Neuronal stem cell (in vitro differentiated cells): ENCODE measurements at regions not wholly inside any gene's neighbourhood (a gene's known extent, or its start where the extent isn't known, plus 50 kb on each side); places are given as distances from the start of the nearest gene placed in this dataset.

Experiments used
- DNase-seq: peaks from one replicate; pipeline ENCODE4 v3.0.0-alpha.2; 2013; ENCODE audit warnings: low spot score
- H2AFZ ChIP-seq: one replicate; pipeline ENCODE4 v1.6.1; 2013; ENCODE audit warnings: mild to moderate bottlenecking, low read length, inconsistent platforms
- H2AK5ac ChIP-seq: 2 replicates; pipeline ENCODE4 v1.6.1; 2013; ENCODE audit warnings: low read depth, mild to moderate bottlenecking, inconsistent platforms, low read length, moderate library complexity, mixed read lengths
- H2BK120ac ChIP-seq: 2 replicates; pipeline ENCODE4 v1.6.1; 2013; ENCODE audit warnings: low read depth, mild to moderate bottlenecking, inconsistent platforms, low read length, moderate library complexity, mixed read lengths
- H2BK12ac ChIP-seq: one replicate; pipeline ENCODE4 v1.6.1; 2013; ENCODE audit warnings: low read length, inconsistent platforms
- H2BK15ac ChIP-seq: 2 replicates; pipeline ENCODE4 v1.6.1; 2013; ENCODE audit warnings: mild to moderate bottlenecking, low read length, inconsistent platforms, mixed read lengths
- H2BK5ac ChIP-seq: one replicate; pipeline ENCODE4 v1.6.1; 2013; ENCODE audit warnings: inconsistent platforms, mild to moderate bottlenecking, low read length, moderate library complexity
- H3K14ac ChIP-seq: one replicate; pipeline ENCODE4 v1.6.1; 2013; ENCODE audit warnings: low read length, inconsistent platforms
- H3K18ac ChIP-seq: 2 replicates; pipeline ENCODE4 v1.6.1; 2013; ENCODE audit warnings: low read length, inconsistent platforms
- H3K23ac ChIP-seq: 2 replicates; pipeline ENCODE4 v1.6.1; 2013; ENCODE audit warnings: low read depth, mild to moderate bottlenecking, mixed read lengths, low read length, inconsistent platforms; ENCODE audit not compliant: poor library complexity
- H3K27ac ChIP-seq: replicated peaks from 3 replicates; pipeline ENCODE4 v1.5.1; 2013; ENCODE audit warnings: low read length, inconsistent platforms
- H3K27me3 ChIP-seq, 3 experiments: 2 replicates each; pipeline ENCODE4 v1.6.1; 2013; ENCODE audit warnings: low read length in 3 of 3, mild to moderate bottlenecking in 2 of 3, inconsistent platforms in 1 of 3, low read depth in 1 of 3, mixed read lengths in 1 of 3, moderate library complexity in 1 of 3; ENCODE audit not compliant: control insufficient read depth in 3 of 3, insufficient read depth in 3 of 3
- H3K36me3 ChIP-seq, 2 donors: replicated peaks in 1 of 2; 2 replicates each; pipeline ENCODE4 v1.6.1; 2013; ENCODE audit warnings: low read length in 2 of 2; ENCODE audit not compliant: control insufficient read depth in 2 of 2, insufficient read depth in 2 of 2
- H3K4ac ChIP-seq: 2 replicates; pipeline ENCODE4 v1.6.1; 2013; ENCODE audit warnings: inconsistent platforms, mild to moderate bottlenecking, low read length, moderate library complexity
- H3K4me1 ChIP-seq, 2 donors: 1 replicate in 1 of 2; 2 replicates in 1 of 2; pipeline ENCODE4 v1.6.1; 2013; ENCODE audit warnings: low read length in 2 of 2, low read depth in 1 of 2; ENCODE audit not compliant: control insufficient read depth in 2 of 2, insufficient read depth in 1 of 2
- H3K4me2 ChIP-seq: one replicate; pipeline ENCODE4 v1.6.1; 2013; ENCODE audit warnings: mild to moderate bottlenecking, low read length, inconsistent platforms; ENCODE audit not compliant: insufficient read depth, poor library complexity, severe bottlenecking
- H3K4me3 ChIP-seq, 2 donors: 2 replicates each; pipeline ENCODE4 v1.5.1; 2013; ENCODE audit warnings: low read length in 2 of 2, mild to moderate bottlenecking in 2 of 2, inconsistent platforms in 1 of 2, moderate library complexity in 1 of 2
- H3K79me1 ChIP-seq: one replicate; pipeline ENCODE4 v1.6.1; 2013; ENCODE audit warnings: low read depth, mild to moderate bottlenecking, inconsistent platforms, low read length, moderate library complexity
- H3K9ac ChIP-seq: one replicate; pipeline ENCODE4 v1.6.1; 2013; ENCODE audit warnings: mild to moderate bottlenecking, low read depth, low read length, inconsistent platforms; ENCODE audit not compliant: poor library complexity
- H3K9me3 ChIP-seq, 2 donors: replicated peaks in 1 of 2; 2 replicates each; pipeline versions ENCODE3 to v1.6.1; 2013; ENCODE audit warnings: low read length in 2 of 2, mild to moderate bottlenecking in 2 of 2, inconsistent platforms in 1 of 2, low read depth in 1 of 2, mixed read lengths in 1 of 2, moderate library complexity in 1 of 2; ENCODE audit not compliant: control insufficient read depth in 2 of 2, insufficient read depth in 1 of 2
- H4K8ac ChIP-seq: one replicate; pipeline ENCODE4 v1.6.1; 2013; ENCODE audit warnings: low read depth, mild to moderate bottlenecking, inconsistent platforms, low read length, moderate library complexity
- H4K91ac ChIP-seq: one replicate; pipeline ENCODE4 v1.6.1; 2013; ENCODE audit warnings: low read length, low read depth, mild to moderate bottlenecking, inconsistent platforms; ENCODE audit not compliant: poor library complexity
- WGBS, 2 donors: extraction: QIAGEN DNeasy Blood & Tissue Kit; methylation state at CpG; one replicate each; pipeline ENCODE4 v1.1.7; 2013; ENCODE audit warnings: missing lambda C conversion rate in 2 of 2, mixed read lengths in 1 of 2; ENCODE audit not compliant: insufficient read length in 2 of 2, insufficient replicate concordance in 1 of 2; ENCODE audit errors: extremely low coverage in 2 of 2; 5-methylcytosine and 5-hydroxymethylcytosine counted together

- WGBS, 2 donors, result no CpG with 5 or more reads among the region's 2 CpGs
- Histone ChIP-seq H2BK5ac (no peak overlapping the region), H3K4me3 (no peak overlapping the region), H3K23ac (no peak overlapping the region), H4K91ac (no peak overlapping the region), H3K9ac (no peak overlapping the region), H3K18ac (no peak overlapping the region), H3K4ac (no peak overlapping the region), H4K8ac (no peak overlapping the region), H2BK12ac (no peak overlapping the region), H2AK5ac (no peak overlapping the region), H2BK120ac (no peak overlapping the region), H3K14ac (no peak overlapping the region), H3K27ac (no peak overlapping the region), H3K79me1 (no peaks in the 10 kb centered on the region), H3K9me3 (no peaks in the 10 kb centered on the region), H3K4me2 (no peak overlapping the region), H2BK15ac (no peak overlapping the region), H3K4me1 (no peaks in the 10 kb centered on the region), H3K27me3 (peaks cover 0 to 4% (median 0%) of the 10 kb centered on the region in 3 experiments), H3K36me3 (no peaks in the 10 kb centered on the region), H2AFZ (no peak overlapping the region)
- no peak for DNase-seq
Observed at GRCh38 chr9:73011181-73011750, 58.4 kb upstream of the ALDH1A1 start.

GRCh38 chr9:73009649-73010288 is 56.9 kb upstream of the ALDH1A1 start:
- H3K27me3 ChIP-seq, result peaks cover 0 to 4% (median 0%) of the 10 kb centered on the region in 3 experiments
- no peak overlapping the region for H2BK15ac ChIP-seq
- H3K4ac ChIP-seq, result no peak overlapping the region
- no CpG with 5 or more reads among the region's 2 CpGs for WGBS, 2 donors
- H3K27ac ChIP-seq, result no peak overlapping the region
- H3K4me3 ChIP-seq, result no peak overlapping the region
- no peak overlapping the region for H2BK5ac ChIP-seq
- no peak overlapping the region for H4K91ac ChIP-seq
- H3K23ac ChIP-seq, result no peak overlapping the region
- no peak overlapping the region for H3K18ac ChIP-seq
- no peaks in the 10 kb centered on the region for H3K79me1 ChIP-seq
- no peaks in the 10 kb centered on the region for H3K4me1 ChIP-seq
- no peak overlapping the region for H3K9ac ChIP-seq
- no peak overlapping the region for H4K8ac ChIP-seq
- no peak overlapping the region for H3K4me2 ChIP-seq
- H2AK5ac ChIP-seq, result no peak overlapping the region
- no peaks in the 10 kb centered on the region for H3K36me3 ChIP-seq
- H2AFZ ChIP-seq, result no peak overlapping the region
- no peak overlapping the region for H3K14ac ChIP-seq
- DNase-seq, result no peak
- no peak overlapping the region for H2BK120ac ChIP-seq
- no peak overlapping the region for H2BK12ac ChIP-seq
- no peaks in the 10 kb centered on the region for H3K9me3 ChIP-seq

GRCh38 chr9:73007966-73008672 is 55.3 kb upstream of the ALDH1A1 start:
- H3K18ac ChIP-seq, result no peak overlapping the region
- no peak overlapping the region for H2AK5ac ChIP-seq
- no peaks in the 10 kb centered on the region for H3K9me3 ChIP-seq
- no peak overlapping the region for H2BK120ac ChIP-seq
- no peak overlapping the region for H3K4ac ChIP-seq
- H3K23ac ChIP-seq, result no peak overlapping the region
- H3K4me2 ChIP-seq, result no peak overlapping the region
- no peak overlapping the region for H2AFZ ChIP-seq
- H3K27me3 ChIP-seq, result peaks cover 0 to 4% (median 0%) of the 10 kb centered on the region in 3 experiments
- H2BK12ac ChIP-seq, result no peak overlapping the region
- no peak overlapping the region for H2BK5ac ChIP-seq
- H4K8ac ChIP-seq, result no peak overlapping the region
- H3K9ac ChIP-seq, result no peak overlapping the region
- no peak overlapping the region for H3K27ac ChIP-seq
- H3K4me3 ChIP-seq, result no peak overlapping the region
- H3K14ac ChIP-seq, result no peak overlapping the region
- no peaks in the 10 kb centered on the region for H3K36me3 ChIP-seq
- no peaks in the 10 kb centered on the region for H3K4me1 ChIP-seq
- H2BK15ac ChIP-seq, result no peak overlapping the region
- H3K79me1 ChIP-seq, result no peaks in the 10 kb centered on the region
- DNase-seq, result no peak
- no peak overlapping the region for H4K91ac ChIP-seq
- WGBS, 2 donors, result no CpG with 5 or more reads among the region's 3 CpGs

- H3K4me2 ChIP-seq, result no peak overlapping the region
- no peak overlapping the region for H3K23ac ChIP-seq
- H3K4me1 ChIP-seq, result no peaks in the 10 kb centered on the region
- H3K4ac ChIP-seq, result no peak overlapping the region
- no peak overlapping the region for H3K14ac ChIP-seq
- H4K8ac ChIP-seq, result no peak overlapping the region
- no peak overlapping the region for H3K18ac ChIP-seq
- no peak overlapping the region for H2BK120ac ChIP-seq
- no peak for DNase-seq
- H2BK5ac ChIP-seq, result no peak overlapping the region
- no peak overlapping the region for H3K9ac ChIP-seq
- H3K9me3 ChIP-seq, result no peaks in the 10 kb centered on the region
- H3K27ac ChIP-seq, result no peak overlapping the region
- H3K27me3 ChIP-seq, result peaks cover 0 to 4% (median 0%) of the 10 kb centered on the region in 3 experiments
- WGBS, 2 donors, result no CpG with 5 or more reads among the region's 2 CpGs
- no peaks in the 10 kb centered on the region for H3K79me1 ChIP-seq
- no peak overlapping the region for H2AFZ ChIP-seq
- H3K36me3 ChIP-seq, result no peaks in the 10 kb centered on the region
- H2BK15ac ChIP-seq, result no peak overlapping the region
- no peak overlapping the region for H3K4me3 ChIP-seq
- H4K91ac ChIP-seq, result no peak overlapping the region
- H2BK12ac ChIP-seq, result no peak overlapping the region
- H2AK5ac ChIP-seq, result no peak overlapping the region
Observed at GRCh38 chr9:73006986-73007385, 54.1 kb upstream of the ALDH1A1 start.
